ENCODE measurements at regions not wholly inside any gene's neighbourhood (a gene's known extent, or its start where the extent isn't known, plus 50 kb on each side); places are given as distances from the start of the nearest gene placed in this dataset.

GRCh38 chr6:168247443-168248147 is 72.0 kb downstream of the DACT2 start:
- H3K56ac ChIP-seq (ENCODE audit: low read length) = no peak overlapping the region
- H3K79me1 ChIP-seq (ENCODE audit: low read length) = no peaks in the 10 kb centered on the region
- H3K18ac ChIP-seq (ENCODE audit: low read length) = no peak overlapping the region
- no peaks in the 10 kb centered on the region for H3K4me1 ChIP-seq (ENCODE audit: control insufficient read depth, low read depth, low read length)
- H3K23ac ChIP-seq (ENCODE audit: low read length) = no peak overlapping the region
- H3K79me2 ChIP-seq (ENCODE audit: control insufficient read depth, insufficient read depth, low read length) = no peaks in the 10 kb centered on the region
- H3K27ac ChIP-seq (ENCODE audit: low read depth, low read length) = no peak overlapping the region
- no peaks in the 10 kb centered on the region for H3K27me3 ChIP-seq (ENCODE audit: insufficient read depth, low read length, poor library complexity)
- DNase-seq = no peak
- H4K8ac ChIP-seq (ENCODE audit: low read depth, low read length) = no peak overlapping the region
- no peak overlapping the region for H2BK15ac ChIP-seq (replicated peaks; ENCODE audit: low read depth)
- H2BK5ac ChIP-seq (ENCODE audit: low read length) = no peak overlapping the region
- no peak overlapping the region for H2BK120ac ChIP-seq (ENCODE audit: low read depth, low read length)
- H3K4me3 ChIP-seq (ENCODE audit: low read length) = no peak overlapping the region
- no peak overlapping the region for H3K4ac ChIP-seq (ENCODE audit: low read depth, low read length)
- H2AK5ac ChIP-seq (ENCODE audit: low read length) = no peak overlapping the region
- H3K36me3 ChIP-seq (ENCODE audit: control insufficient read depth, insufficient read depth, low read length) = no peaks in the 10 kb centered on the region
- no peak overlapping the region for H3K4me2 ChIP-seq (ENCODE audit: low read length)
- WGBS (ENCODE audit: extremely low coverage, insufficient coverage, low lambda C conversion rate) = no CpG with 5 or more reads among the region's 16 CpGs
- no peak overlapping the region for H4K5ac ChIP-seq (ENCODE audit: low read length)
- no peak overlapping the region for H3K9ac ChIP-seq (ENCODE audit: low read length)

- Histone ChIP-seq H3K9ac (ENCODE audit: low read length) (no peak overlapping the region), H2AK5ac (ENCODE audit: low read length) (no peak overlapping the region), H3K27me3 (ENCODE audit: insufficient read depth, low read length, poor library complexity) (no peaks in the 10 kb centered on the region), H3K36me3 (ENCODE audit: control insufficient read depth, insufficient read depth, low read length) (no peaks in the 10 kb centered on the region), H3K4me1 (ENCODE audit: control insufficient read depth, low read depth, low read length) (no peaks in the 10 kb centered on the region), H3K23ac (ENCODE audit: low read length) (no peak overlapping the region), H2BK5ac (ENCODE audit: low read length) (no peak overlapping the region), H3K4ac (ENCODE audit: low read depth, low read length) (no peak overlapping the region), H3K27ac (ENCODE audit: low read depth, low read length) (no peak overlapping the region), H3K56ac (ENCODE audit: low read length) (no peak overlapping the region), H3K18ac (ENCODE audit: low read length) (no peak overlapping the region), H4K8ac (ENCODE audit: low read depth, low read length) (no peak overlapping the region), H3K79me1 (ENCODE audit: low read length) (no peaks in the 10 kb centered on the region), H2BK120ac (ENCODE audit: low read depth, low read length) (no peak overlapping the region), H3K4me3 (ENCODE audit: low read length) (no peak overlapping the region), H2BK15ac (replicated peaks; ENCODE audit: low read depth) (no peak overlapping the region), H3K4me2 (ENCODE audit: low read length) (no peak overlapping the region), H4K5ac (ENCODE audit: low read length) (no peak overlapping the region), H3K79me2 (ENCODE audit: control insufficient read depth, insufficient read depth, low read length) (no peaks in the 10 kb centered on the region)
- DNase-seq = no peak
- no CpG with 5 or more reads among the region's 17 CpGs for WGBS (ENCODE audit: extremely low coverage, insufficient coverage, low lambda C conversion rate)
Measured at GRCh38 chr6:168244961-168245551, 74.5 kb downstream of the DACT2 start.

GRCh38 chr6:168243812-168244376 is 75.7 kb downstream of the DACT2 start:
- Histone ChIP-seq H3K4me3 (ENCODE audit: low read length) (no peak overlapping the region), H2BK120ac (ENCODE audit: low read depth, low read length) (no peak overlapping the region), H3K4ac (ENCODE audit: low read depth, low read length) (no peak overlapping the region), H3K4me1 (ENCODE audit: control insufficient read depth, low read depth, low read length) (no peaks in the 10 kb centered on the region), H3K36me3 (ENCODE audit: control insufficient read depth, insufficient read depth, low read length) (no peaks in the 10 kb centered on the region), H2BK15ac (replicated peaks; ENCODE audit: low read depth) (no peak overlapping the region), H3K79me1 (ENCODE audit: low read length) (no peaks in the 10 kb centered on the region), H3K18ac (ENCODE audit: low read length) (no peak overlapping the region), H3K4me2 (ENCODE audit: low read length) (no peak overlapping the region), H3K27me3 (ENCODE audit: insufficient read depth, low read length, poor library complexity) (no peaks in the 10 kb centered on the region), H4K5ac (ENCODE audit: low read length) (no peak overlapping the region), H3K27ac (ENCODE audit: low read depth, low read length) (no peak overlapping the region), H4K8ac (ENCODE audit: low read depth, low read length) (no peak overlapping the region), H3K56ac (ENCODE audit: low read length) (no peak overlapping the region), H2BK5ac (ENCODE audit: low read length) (no peak overlapping the region), H3K79me2 (ENCODE audit: control insufficient read depth, insufficient read depth, low read length) (no peaks in the 10 kb centered on the region), H2AK5ac (ENCODE audit: low read length) (no peak overlapping the region), H3K9ac (ENCODE audit: low read length) (no peak overlapping the region), H3K23ac (ENCODE audit: low read length) (no peak overlapping the region)
- no peak for DNase-seq
- no CpG with 5 or more reads among the region's 6 CpGs for WGBS (ENCODE audit: extremely low coverage, insufficient coverage, low lambda C conversion rate)

DNA sequence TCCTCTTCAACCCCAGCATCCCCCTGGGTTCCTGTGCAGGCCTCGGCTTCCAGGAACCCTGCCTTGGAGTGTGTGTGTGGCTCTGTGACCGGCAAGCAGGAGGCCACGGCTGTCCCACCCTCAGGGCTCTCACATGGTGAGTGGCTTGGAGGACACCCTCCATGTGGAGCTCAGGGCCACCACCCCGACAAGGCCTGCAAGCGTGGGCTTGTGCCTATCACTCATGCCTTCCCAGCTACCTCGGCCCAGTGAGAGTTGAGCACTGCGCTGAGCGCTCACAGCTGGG is 76.7 kb downstream of the DACT2 start:
- Histone ChIP-seq H3K18ac (ENCODE audit: low read length) (no peak overlapping the region), H3K56ac (ENCODE audit: low read length) (no peak overlapping the region), H3K79me1 (ENCODE audit: low read length) (no peaks in the 10 kb centered on the region), H4K8ac (ENCODE audit: low read depth, low read length) (no peak overlapping the region), H2BK120ac (ENCODE audit: low read depth, low read length) (no peak overlapping the region), H2BK15ac (replicated peaks; ENCODE audit: low read depth) (no peak overlapping the region), H3K27me3 (ENCODE audit: insufficient read depth, low read length, poor library complexity) (no peaks in the 10 kb centered on the region), H3K4me1 (ENCODE audit: control insufficient read depth, low read depth, low read length) (no peaks in the 10 kb centered on the region), H3K27ac (ENCODE audit: low read depth, low read length) (no peak overlapping the region), H3K36me3 (ENCODE audit: control insufficient read depth, insufficient read depth, low read length) (no peaks in the 10 kb centered on the region), H2AK5ac (ENCODE audit: low read length) (no peak overlapping the region), H4K5ac (ENCODE audit: low read length) (no peak overlapping the region), H3K4ac (ENCODE audit: low read depth, low read length) (no peak overlapping the region), H3K4me2 (ENCODE audit: low read length) (no peak overlapping the region), H3K23ac (ENCODE audit: low read length) (no peak overlapping the region), H2BK5ac (ENCODE audit: low read length) (no peak overlapping the region), H3K9ac (ENCODE audit: low read length) (no peak overlapping the region), H3K79me2 (ENCODE audit: control insufficient read depth, insufficient read depth, low read length) (no peaks in the 10 kb centered on the region), H3K4me3 (ENCODE audit: low read length) (no peak overlapping the region)
- no CpG with 5 or more reads among the region's 8 CpGs for WGBS (ENCODE audit: extremely low coverage, insufficient coverage, low lambda C conversion rate)
- no peak for DNase-seq

DNA sequence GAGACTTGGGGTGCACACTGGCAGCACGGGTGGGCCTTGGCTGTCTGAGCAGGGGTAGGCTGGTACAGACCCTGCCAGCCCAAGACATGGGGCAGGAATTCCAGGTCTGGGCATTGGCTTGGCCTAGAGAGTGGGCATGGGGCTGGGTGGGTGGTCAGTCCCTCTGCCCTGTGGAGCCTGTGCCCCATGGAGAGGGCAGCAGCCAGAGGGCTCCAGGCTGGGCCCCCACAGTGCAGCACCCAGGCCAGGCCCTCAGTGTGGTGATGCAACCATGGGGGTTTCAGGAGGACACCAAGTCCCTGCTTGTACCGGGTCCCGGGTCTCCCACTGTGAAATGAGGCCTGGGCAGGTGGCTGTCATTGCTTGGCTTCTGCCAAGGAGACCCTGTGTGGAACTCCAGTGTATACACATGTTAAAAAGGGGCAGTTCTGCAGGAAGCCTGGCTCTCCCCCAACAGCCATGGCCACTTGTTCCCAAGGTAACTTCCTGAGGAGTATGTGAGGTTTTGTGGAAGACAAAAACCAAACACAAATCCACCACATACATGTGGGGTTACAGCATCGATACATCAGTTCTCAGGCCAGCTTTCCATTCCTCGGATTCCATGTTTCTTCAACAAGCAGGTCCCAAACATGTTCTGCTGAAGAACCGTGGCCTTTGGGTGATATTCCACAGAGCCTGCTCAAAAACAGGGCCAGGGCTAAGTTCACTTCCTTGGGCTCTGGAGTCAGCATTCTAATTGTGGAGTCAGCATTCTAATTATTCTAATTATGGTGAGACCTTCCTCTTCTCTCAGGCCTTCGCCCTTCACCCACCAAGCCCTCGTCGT is 77.3 kb downstream of the DACT2 start:
- H3K56ac ChIP-seq (ENCODE audit: low read length) = no peak overlapping the region
- H3K4me1 ChIP-seq (ENCODE audit: control insufficient read depth, low read depth, low read length) = no peaks in the 10 kb centered on the region
- no peaks in the 10 kb centered on the region for H3K36me3 ChIP-seq (ENCODE audit: control insufficient read depth, insufficient read depth, low read length)
- H2AK5ac ChIP-seq (ENCODE audit: low read length) = no peak overlapping the region
- WGBS (ENCODE audit: extremely low coverage, insufficient coverage, low lambda C conversion rate) = no CpG with 5 or more reads among the region's 9 CpGs
- no peak overlapping the region for H2BK5ac ChIP-seq (ENCODE audit: low read length)
- no peak overlapping the region for H3K27ac ChIP-seq (ENCODE audit: low read depth, low read length)
- H3K4me2 ChIP-seq (ENCODE audit: low read length) = no peak overlapping the region
- H2BK15ac ChIP-seq (replicated peaks; ENCODE audit: low read depth) = no peak overlapping the region
- no peak overlapping the region for H2BK120ac ChIP-seq (ENCODE audit: low read depth, low read length)
- no peak overlapping the region for H3K4ac ChIP-seq (ENCODE audit: low read depth, low read length)
- H3K18ac ChIP-seq (ENCODE audit: low read length) = no peak overlapping the region
- no peak overlapping the region for H4K8ac ChIP-seq (ENCODE audit: low read depth, low read length)
- no peaks in the 10 kb centered on the region for H3K79me2 ChIP-seq (ENCODE audit: control insufficient read depth, insufficient read depth, low read length)
- no peak overlapping the region for H4K5ac ChIP-seq (ENCODE audit: low read length)
- no peak overlapping the region for H3K9ac ChIP-seq (ENCODE audit: low read length)
- no peak overlapping the region for H3K23ac ChIP-seq (ENCODE audit: low read length)
- H3K4me3 ChIP-seq (ENCODE audit: low read length) = no peak overlapping the region
- H3K79me1 ChIP-seq (ENCODE audit: low read length) = no peaks in the 10 kb centered on the region
- DNase-seq = no peak
- H3K27me3 ChIP-seq (ENCODE audit: insufficient read depth, low read length, poor library complexity) = no peaks in the 10 kb centered on the region

Data from mesendoderm (in vitro differentiated cells).